Adrenal gland (tissue), 9 donors: ENCODE measurements at regions not wholly inside any gene's neighbourhood (a gene's known extent, or its start where the extent isn't known, plus 50 kb on each side); places are given as distances from the start of the nearest gene placed in this dataset.
"Not testable (repeated sequence)": the region's sequence is repeated elsewhere in the genome, so short reads cannot be mapped to it uniquely, and the experiment has no call there.

Experiments
- DNase-seq, 7 donors: peaks; one replicate each; pipeline ENCODE4 v3.0.0-alpha.2; 2019 to 2020
- H3K27ac ChIP-seq, 5 donors: fragments of 200-600 bp; sonication (generic) in 4 of 5; 1 replicate in 3 of 5; 2 replicates in 2 of 5; pipeline versions ENCODE4 v1.5.1 to v1.8.0; 2016 to 2020; ENCODE audit warnings: mild to moderate bottlenecking in 1 of 5
- H3K27me3 ChIP-seq: fragments of 200-600 bp; 2 replicates; pipeline ENCODE4 v1.8.0; 2021
- H3K36me3 ChIP-seq, 2 donors: fragments of 200-600 bp; replicated peaks in 1 of 2; 1 replicate in 1 of 2; 2 replicates in 1 of 2; pipeline versions ENCODE4 v1.5.1 to v1.8.0; 2018 to 2022
- H3K4me1 ChIP-seq, 2 donors: fragments of 200-600 bp; replicated peaks in 1 of 2; 1 replicate in 1 of 2; 2 replicates in 1 of 2; pipeline versions ENCODE4 v1.5.1 to v1.8.0; 2018 to 2021
- H3K4me3 ChIP-seq, 4 donors: fragments of 200-600 bp; sonication (generic) in 3 of 4; one replicate each; pipeline ENCODE4 v1.5.1; 2016 to 2018
- H3K9me3 ChIP-seq, 3 donors: fragments of 200-600 bp; sonication (generic) in 1 of 3; replicated peaks in 1 of 3; 1 replicate in 2 of 3; 2 replicates in 1 of 3; pipeline versions ENCODE4 v1.5.1 to v1.8.0; 2016 to 2021
- CTCF ChIP-seq, 6 experiments: fragments of 450-650 bp in 4 of 6; fragments of 200-600 bp in 2 of 6; sonication (generic) in 1 of 6; IDR thresholded peaks; 1 replicate in 5 of 6; 2 replicates in 1 of 6; pipeline versions ENCODE4 v1.5.1 to v1.8.0; 2016 to 2021; ENCODE audit warnings: antibody characterized with exemption in 6 of 6, mild to moderate bottlenecking in 2 of 6, moderate library complexity in 1 of 6
- POLR2A ChIP-seq, 2 donors: fragments of 450-650 bp; IDR thresholded peaks; one replicate each; pipeline ENCODE4 v1.6.1; 2017; ENCODE audit warnings: antibody characterized with exemption in 2 of 2, mild to moderate bottlenecking in 2 of 2, moderate library complexity in 1 of 2
- WGBS, 4 donors: extraction: QIAGEN DNeasy Blood & Tissue Kit in 2 of 4; methylation state at CpG; one replicate each; pipeline versions ENCODE4 v1.1.5 to v1.1.7; 2013 to 2017; 5-methylcytosine and 5-hydroxymethylcytosine counted together
- intact Hi-C, 2 donors: fragments of 100-400 bp; cut with DNase I; formaldehyde crosslinking; loops; one replicate each; pipeline versions ENCODE4 v1.14.1 to v1.15.0; 2022 to 2023
- donor health status: healthy with polysubstance abuse.
- donor health status: Bipolar disorder and iron deficiency.
- donor health status: DM: yes; HTN: yes; CAD: no.
- donor health status: DM: no; HTN: no; CAD: no.
- donor health status: DM: no; HTN: no; CAD: no.

GRCh38 chrX:74358013-74358412 lies 54.0 kb downstream of the ZCCHC13 start:
- WGBS, 4 donors, result 80 to 90% (median 87%) methylated on average over 1 to 2 of the region's 2 CpGs
- H3K36me3 ChIP-seq, H3K4me1 ChIP-seq, H3K27ac ChIP-seq, intact Hi-C loops, H3K4me3 ChIP-seq, H3K9me3 ChIP-seq, DNase-seq: not testable (repeated sequence)
- H3K27me3 ChIP-seq, result peaks cover 39% of the 10 kb centered on the region

GRCh38 chrX:74363914-74364313 lies 57.4 kb upstream of the SLC16A2 start:
- WGBS, 4 donors, result 0 to 82% (median 39%) methylated on average over 1 of the region's 1 CpG
- intact Hi-C loops, result no loop called here
- Histone ChIP-seq H3K27ac (no peak overlapping the region), H3K4me3 (no peak overlapping the region), H3K9me3 (no peaks in the 10 kb centered on the region), H3K36me3 (no peaks in the 10 kb centered on the region), H3K27me3 (peaks cover 7% of the 10 kb centered on the region), H3K4me1 (no peaks in the 10 kb centered on the region)
- no peak for TF ChIP-seq CTCF (IDR thresholded peaks at IDR 0.05)
- no peak for TF ChIP-seq POLR2A (IDR thresholded peaks at IDR 0.05)
- no peak for DNase-seq

- Histone ChIP-seq H3K36me3 (no peaks in the 10 kb centered on the region), H3K27ac (no peak overlapping the region), H3K4me3 (no peak overlapping the region), H3K9me3 (no peaks in the 10 kb centered on the region), H3K4me1 (no peaks in the 10 kb centered on the region), H3K27me3 (no peaks in the 10 kb centered on the region)
- WGBS, 4 donors, result 55 to 85% (median 70%) methylated on average over 1 of the region's 1 CpG
- intact Hi-C loops, result no loop called here
- DNase-seq, result no peak
- TF ChIP-seq POLR2A (IDR thresholded peaks at IDR 0.05) (no peak), CTCF (IDR thresholded peaks at IDR 0.05) (no peak)
Observed at GRCh38 chrX:74369666-74370065, 51.6 kb upstream of the SLC16A2 start.

GRCh38 chrX:74370487-74370886 lies 50.8 kb upstream of the SLC16A2 start:
- Histone ChIP-seq H3K36me3 (no peaks in the 10 kb centered on the region), H3K27ac (no peak overlapping the region), H3K9me3 (no peaks in the 10 kb centered on the region), H3K4me1 (no peaks in the 10 kb centered on the region), H3K27me3 (no peaks in the 10 kb centered on the region), H3K4me3 (no peak overlapping the region)
- TF ChIP-seq CTCF (IDR thresholded peaks at IDR 0.05) (no peak), POLR2A (IDR thresholded peaks at IDR 0.05) (no peak)
- intact Hi-C loops, result no loop called here
- no peak for DNase-seq

GRCh38 chrX:74371425-74372222 lies 49.7 kb upstream of the SLC16A2 start:
- Histone ChIP-seq H3K9me3 (no peaks in the 10 kb centered on the region), H3K4me1 (no peaks in the 10 kb centered on the region), H3K27ac (no peak overlapping the region), H3K36me3 (no peaks in the 10 kb centered on the region), H3K4me3 (no peak overlapping the region), H3K27me3 (no peaks in the 10 kb centered on the region)
- DNase-seq, result peak in 2 of 7 donors; percentile 13 to 21
- WGBS, 4 donors, result 61 to 86% (median 72%) methylated on average over 4 of the region's 4 CpGs
- TF ChIP-seq CTCF (IDR thresholded peaks at IDR 0.05) (no peak), POLR2A (IDR thresholded peaks at IDR 0.05) (no peak)
- intact Hi-C loops, result no loop called here
